ENCODE measurements at regions not wholly inside any gene's neighbourhood (a gene's known extent, or its start where the extent isn't known, plus 50 kb on each side); places are given as distances from the start of the nearest gene placed in this dataset.

DNA sequence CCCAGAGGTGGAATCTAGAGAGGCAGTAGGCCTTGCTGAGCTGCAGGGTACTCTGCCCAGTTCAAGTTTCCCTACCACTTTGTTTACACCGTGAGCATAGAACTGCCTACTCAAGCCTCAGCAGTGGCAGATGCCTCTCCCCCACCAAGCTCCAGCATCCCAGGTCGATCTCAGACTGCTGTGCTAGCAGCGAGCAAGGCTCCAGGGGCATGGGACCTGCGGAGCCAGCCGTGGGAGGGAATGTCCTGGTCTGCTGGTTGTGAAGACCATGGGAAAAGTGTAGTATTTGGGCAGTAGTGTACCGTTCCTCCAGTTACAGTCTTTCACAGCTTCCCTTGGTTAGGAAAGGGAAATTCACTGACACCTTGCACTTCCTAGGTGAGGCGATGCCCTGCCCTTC, 50.6 kb upstream of the FSIP2 start:
- TF ChIP-seq CTCF (IDR thresholded peaks at IDR 0.05) (no peak), POLR2A (IDR thresholded peaks at IDR 0.05) (no peak)
